Astrocyte of the spinal cord (primary cell): ENCODE measurements at regions not wholly inside any gene's neighbourhood (a gene's known extent, or its start where the extent isn't known, plus 50 kb on each side); places are given as distances from the start of the nearest gene placed in this dataset.
A peak's percentile ranks its signal among the peaks of the same experiment; 100 is the strongest.

Experiments
- DNase-seq: peaks from one replicate; pipeline ENCODE4 v3.0.0; 2011; ENCODE audit warnings: low read depth, low spot score
- H3K4me3 ChIP-seq: 2 replicates; pipeline ENCODE4 v1.5.1; 2011; ENCODE audit warnings: low read depth, mild to moderate bottlenecking, low read length, moderate library complexity
- CTCF ChIP-seq: IDR thresholded peaks from 2 replicates; pipeline ENCODE4 v1.5.1; 2012; ENCODE audit warnings: low read depth, mild to moderate bottlenecking, low read length, inconsistent platforms
- in situ Hi-C: cut with HindIII; loops from 2 replicates; pipeline ENCODE4 v1.10.0; 2017; ENCODE audit warnings: low sequenced_read_pairs

- DNase-seq = no peak
- no peak for TF ChIP-seq CTCF
Observed at GRCh38 chr6:133114973-133115372, 126.2 kb upstream of the EYA4 start.

DNA sequence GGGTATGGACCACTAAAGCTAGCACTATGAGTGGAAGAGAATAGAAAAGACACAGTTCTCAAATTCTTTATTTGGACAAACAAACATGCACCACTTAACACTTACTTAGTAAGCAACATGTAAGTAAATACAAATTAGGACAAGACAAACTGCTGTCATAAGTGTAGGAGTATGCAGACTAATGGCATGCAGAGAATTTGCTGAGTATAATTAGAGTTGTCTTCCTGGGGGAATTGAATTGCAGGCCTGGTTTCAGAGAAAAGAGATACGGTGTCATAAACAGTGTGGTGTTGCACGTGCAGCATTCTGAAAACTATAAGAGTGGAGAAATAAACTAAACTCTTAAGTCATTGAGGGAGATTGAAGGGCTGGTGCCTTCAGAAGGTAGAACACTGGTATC, 125.2 kb upstream of the EYA4 start:
- DNase-seq = no peak
- in situ Hi-C loops = no loop called here
- H3K4me3 ChIP-seq = no peak overlapping the region
- TF ChIP-seq CTCF = no peak

More at GRCh38 chr6:133114973-133115372, 126.2 kb upstream of the EYA4 start:
- H3K4me3 ChIP-seq = no peak overlapping the region
- in situ Hi-C loops = no loop called here

GRCh38 chr6:133128191-133128590, 113.0 kb upstream of the EYA4 start:
- in situ Hi-C loops = no loop called here
- no peak overlapping the region for H3K4me3 ChIP-seq
- DNase-seq = no peak
- TF ChIP-seq CTCF = no peak

DNA sequence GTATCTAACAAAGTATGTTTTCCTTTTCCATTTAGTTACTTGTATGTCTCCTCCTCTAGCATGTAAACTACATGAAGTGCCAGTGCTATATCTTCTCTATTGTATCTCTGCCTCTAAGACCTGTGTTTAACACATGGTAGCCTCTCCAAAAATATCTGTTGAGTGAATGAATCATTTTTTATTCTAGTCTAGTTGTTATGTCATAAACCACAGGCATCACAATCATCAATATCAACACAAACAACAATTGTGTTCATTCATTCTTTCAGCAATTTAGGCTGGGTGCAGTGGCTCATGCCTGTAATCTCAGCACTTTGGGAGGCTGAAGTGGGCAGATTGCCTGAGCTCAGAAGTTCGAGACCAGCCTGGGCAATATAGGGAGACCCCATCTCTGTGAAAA, 111.6 kb upstream of the EYA4 start:
- no peak for TF ChIP-seq CTCF
- no peak for DNase-seq
- no peak overlapping the region for H3K4me3 ChIP-seq
- in situ Hi-C loops = no loop called here

DNA sequence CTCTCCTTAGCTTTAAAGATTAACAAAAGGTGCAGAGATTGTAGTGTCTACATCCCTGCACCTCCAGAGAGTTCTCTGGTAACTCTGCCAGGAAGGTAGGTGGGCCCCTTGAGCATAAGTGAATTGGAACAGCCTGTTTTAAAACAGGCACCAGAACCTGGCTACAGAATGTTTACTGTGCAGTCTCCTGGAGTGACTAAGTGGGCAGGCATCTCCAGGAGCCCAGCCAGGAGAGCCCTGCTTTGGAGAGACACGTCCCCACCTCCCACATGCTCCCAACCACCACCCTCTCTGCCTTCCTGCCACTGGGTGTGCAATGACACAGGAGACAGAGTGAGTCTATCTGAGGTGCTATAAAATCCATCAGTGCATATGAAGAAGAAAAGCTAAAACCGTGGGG, 110.3 kb upstream of the EYA4 start:
- no peak overlapping the region for H3K4me3 ChIP-seq
- TF ChIP-seq CTCF = no peak
- in situ Hi-C loops = no loop called here
- peak; percentile 72 for DNase-seq

DNA sequence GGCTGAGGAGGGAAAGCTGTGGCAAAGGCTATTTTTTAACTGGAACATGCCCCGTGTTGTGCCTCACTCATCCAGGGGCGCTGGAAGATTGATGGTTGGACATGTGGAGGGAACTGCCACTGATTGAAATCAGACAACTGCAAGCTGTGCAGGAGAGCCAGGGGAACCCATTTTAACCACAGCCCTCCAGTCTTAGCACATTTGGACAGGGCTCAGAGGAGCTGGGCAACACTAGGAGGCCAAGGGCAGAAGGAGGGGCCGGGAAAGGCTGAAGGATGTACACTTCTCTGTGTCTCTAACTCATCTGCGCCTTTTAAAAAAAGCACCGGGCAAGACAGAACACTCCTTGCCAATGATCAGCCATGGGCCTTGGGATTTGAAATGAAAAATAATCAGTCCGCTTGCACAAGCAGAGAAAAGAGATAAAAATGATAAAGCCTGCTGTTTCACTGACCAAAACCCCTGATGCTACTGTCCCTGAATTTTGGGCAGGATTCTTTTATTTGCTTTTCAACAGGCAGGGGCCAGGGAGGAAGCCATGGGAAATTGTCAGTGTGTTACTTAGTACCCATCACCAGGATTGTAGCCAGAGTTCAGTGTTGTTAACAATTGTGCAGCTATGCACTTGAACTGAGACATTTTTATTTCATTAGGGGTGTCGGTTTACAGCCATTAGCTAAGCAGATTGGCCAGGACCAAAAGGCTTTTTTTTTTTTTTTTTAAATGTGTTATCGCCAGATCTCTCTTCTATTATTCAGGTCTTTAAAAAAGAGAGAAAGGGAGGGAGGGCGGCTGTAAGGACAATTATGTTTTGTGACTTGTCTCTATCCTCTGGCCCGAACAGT, 109.3 kb upstream of the EYA4 start:
- no peak overlapping the region for H3K4me3 ChIP-seq
- TF ChIP-seq CTCF = no peak
- in situ Hi-C loops = no loop called here
- DNase-seq = peak; percentile 37
